22Rv1 (cell line): ENCODE measurements at regions not wholly inside any gene's neighbourhood (a gene's known extent, or its start where the extent isn't known, plus 50 kb on each side); places are given as distances from the start of the nearest gene placed in this dataset.

Source experiments
- ZFX ChIP-seq: fragments of 450-650 bp; IDR thresholded peaks from 2 replicates; pipeline ENCODE4 v1.6.1; 2017; ENCODE audit warnings: antibody characterized with exemption, borderline replicate concordance
- TF ChIP-seq, protein P1 (sequence below): fragments of 450-650 bp; IDR thresholded peaks from 2 replicates; pipeline ENCODE4 v1.5.1; 2017; ENCODE audit warnings: mild to moderate bottlenecking

GRCh38 chr6:71392276-71392675 is 103.7 kb downstream of the OGFRL1 start:
- TF ChIP-seq, protein P1, sequence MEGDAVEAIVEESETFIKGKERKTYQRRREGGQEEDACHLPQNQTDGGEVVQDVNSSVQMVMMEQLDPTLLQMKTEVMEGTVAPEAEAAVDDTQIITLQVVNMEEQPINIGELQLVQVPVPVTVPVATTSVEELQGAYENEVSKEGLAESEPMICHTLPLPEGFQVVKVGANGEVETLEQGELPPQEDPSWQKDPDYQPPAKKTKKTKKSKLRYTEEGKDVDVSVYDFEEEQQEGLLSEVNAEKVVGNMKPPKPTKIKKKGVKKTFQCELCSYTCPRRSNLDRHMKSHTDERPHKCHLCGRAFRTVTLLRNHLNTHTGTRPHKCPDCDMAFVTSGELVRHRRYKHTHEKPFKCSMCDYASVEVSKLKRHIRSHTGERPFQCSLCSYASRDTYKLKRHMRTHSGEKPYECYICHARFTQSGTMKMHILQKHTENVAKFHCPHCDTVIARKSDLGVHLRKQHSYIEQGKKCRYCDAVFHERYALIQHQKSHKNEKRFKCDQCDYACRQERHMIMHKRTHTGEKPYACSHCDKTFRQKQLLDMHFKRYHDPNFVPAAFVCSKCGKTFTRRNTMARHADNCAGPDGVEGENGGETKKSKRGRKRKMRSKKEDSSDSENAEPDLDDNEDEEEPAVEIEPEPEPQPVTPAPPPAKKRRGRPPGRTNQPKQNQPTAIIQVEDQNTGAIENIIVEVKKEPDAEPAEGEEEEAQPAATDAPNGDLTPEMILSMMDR: no peak
- no peak for TF ChIP-seq ZFX
